ENCODE measurements at regions not wholly inside any gene's neighbourhood (a gene's known extent, or its start where the extent isn't known, plus 50 kb on each side); places are given as distances from the start of the nearest gene placed in this dataset.

DNA sequence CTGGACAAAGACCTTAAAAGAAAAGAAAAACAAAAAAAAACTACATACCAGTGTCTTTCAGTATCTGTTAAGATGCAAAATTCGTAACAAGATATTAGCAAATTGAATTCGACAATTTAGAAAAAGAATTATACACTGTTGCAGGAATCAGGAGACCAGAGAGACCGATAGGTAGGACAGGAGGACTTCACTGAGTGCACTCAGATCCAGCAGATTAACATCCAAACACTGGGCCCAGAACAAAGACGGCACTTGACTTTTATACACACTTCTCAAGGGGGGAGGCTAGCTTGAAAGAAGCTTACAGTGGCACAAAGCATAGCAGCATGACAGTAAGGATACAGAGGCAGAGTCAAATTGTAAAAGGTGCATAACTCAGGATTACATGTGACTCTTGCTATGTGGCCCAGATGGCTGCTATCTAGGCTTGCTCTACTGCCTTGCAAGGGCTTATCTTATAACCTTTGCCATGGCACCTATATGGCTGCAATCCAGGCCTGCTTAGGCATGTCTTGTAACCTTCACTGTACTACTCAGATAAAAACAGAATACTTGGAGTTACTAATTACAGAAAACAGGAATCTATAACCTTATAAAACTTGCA lies 507.3 kb upstream of the LRRTM4 start:
- Histone ChIP-seq H3K27ac (replicated peaks) (no peak overlapping the region), H3K27me3 (ENCODE audit: insufficient read depth, poor library complexity, severe bottlenecking) (no peaks in the 10 kb centered on the region), H3K4me3 (replicated peaks; ENCODE audit: insufficient read depth, low read length) (no peak overlapping the region)
- DNase-seq (ENCODE audit: low read depth in 1 of 2, low spot score in 1 of 2), result no peak
- TF ChIP-seq, protein P1, sequence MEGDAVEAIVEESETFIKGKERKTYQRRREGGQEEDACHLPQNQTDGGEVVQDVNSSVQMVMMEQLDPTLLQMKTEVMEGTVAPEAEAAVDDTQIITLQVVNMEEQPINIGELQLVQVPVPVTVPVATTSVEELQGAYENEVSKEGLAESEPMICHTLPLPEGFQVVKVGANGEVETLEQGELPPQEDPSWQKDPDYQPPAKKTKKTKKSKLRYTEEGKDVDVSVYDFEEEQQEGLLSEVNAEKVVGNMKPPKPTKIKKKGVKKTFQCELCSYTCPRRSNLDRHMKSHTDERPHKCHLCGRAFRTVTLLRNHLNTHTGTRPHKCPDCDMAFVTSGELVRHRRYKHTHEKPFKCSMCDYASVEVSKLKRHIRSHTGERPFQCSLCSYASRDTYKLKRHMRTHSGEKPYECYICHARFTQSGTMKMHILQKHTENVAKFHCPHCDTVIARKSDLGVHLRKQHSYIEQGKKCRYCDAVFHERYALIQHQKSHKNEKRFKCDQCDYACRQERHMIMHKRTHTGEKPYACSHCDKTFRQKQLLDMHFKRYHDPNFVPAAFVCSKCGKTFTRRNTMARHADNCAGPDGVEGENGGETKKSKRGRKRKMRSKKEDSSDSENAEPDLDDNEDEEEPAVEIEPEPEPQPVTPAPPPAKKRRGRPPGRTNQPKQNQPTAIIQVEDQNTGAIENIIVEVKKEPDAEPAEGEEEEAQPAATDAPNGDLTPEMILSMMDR (IDR thresholded peaks at IDR 0.05; ENCODE audit: insufficient read depth, low read length), result no peak
- TF ChIP-seq, protein P2, sequence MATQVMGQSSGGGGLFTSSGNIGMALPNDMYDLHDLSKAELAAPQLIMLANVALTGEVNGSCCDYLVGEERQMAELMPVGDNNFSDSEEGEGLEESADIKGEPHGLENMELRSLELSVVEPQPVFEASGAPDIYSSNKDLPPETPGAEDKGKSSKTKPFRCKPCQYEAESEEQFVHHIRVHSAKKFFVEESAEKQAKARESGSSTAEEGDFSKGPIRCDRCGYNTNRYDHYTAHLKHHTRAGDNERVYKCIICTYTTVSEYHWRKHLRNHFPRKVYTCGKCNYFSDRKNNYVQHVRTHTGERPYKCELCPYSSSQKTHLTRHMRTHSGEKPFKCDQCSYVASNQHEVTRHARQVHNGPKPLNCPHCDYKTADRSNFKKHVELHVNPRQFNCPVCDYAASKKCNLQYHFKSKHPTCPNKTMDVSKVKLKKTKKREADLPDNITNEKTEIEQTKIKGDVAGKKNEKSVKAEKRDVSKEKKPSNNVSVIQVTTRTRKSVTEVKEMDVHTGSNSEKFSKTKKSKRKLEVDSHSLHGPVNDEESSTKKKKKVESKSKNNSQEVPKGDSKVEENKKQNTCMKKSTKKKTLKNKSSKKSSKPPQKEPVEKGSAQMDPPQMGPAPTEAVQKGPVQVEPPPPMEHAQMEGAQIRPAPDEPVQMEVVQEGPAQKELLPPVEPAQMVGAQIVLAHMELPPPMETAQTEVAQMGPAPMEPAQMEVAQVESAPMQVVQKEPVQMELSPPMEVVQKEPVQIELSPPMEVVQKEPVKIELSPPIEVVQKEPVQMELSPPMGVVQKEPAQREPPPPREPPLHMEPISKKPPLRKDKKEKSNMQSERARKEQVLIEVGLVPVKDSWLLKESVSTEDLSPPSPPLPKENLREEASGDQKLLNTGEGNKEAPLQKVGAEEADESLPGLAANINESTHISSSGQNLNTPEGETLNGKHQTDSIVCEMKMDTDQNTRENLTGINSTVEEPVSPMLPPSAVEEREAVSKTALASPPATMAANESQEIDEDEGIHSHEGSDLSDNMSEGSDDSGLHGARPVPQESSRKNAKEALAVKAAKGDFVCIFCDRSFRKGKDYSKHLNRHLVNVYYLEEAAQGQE (IDR thresholded peaks at IDR 0.05; ENCODE audit: insufficient replicate concordance, low read depth), result no peak
- no peak for TF ChIP-seq GABPA (IDR thresholded peaks at IDR 0.05; ENCODE audit: low read depth)
- no peak for TF ChIP-seq SPI1 (IDR thresholded peaks at IDR 0.05; ENCODE audit: borderline replicate concordance, low read depth)
- TF ChIP-seq POLR2AphosphoS5 (IDR thresholded peaks at IDR 0.05; ENCODE audit: low read depth), result no peak

DNA sequence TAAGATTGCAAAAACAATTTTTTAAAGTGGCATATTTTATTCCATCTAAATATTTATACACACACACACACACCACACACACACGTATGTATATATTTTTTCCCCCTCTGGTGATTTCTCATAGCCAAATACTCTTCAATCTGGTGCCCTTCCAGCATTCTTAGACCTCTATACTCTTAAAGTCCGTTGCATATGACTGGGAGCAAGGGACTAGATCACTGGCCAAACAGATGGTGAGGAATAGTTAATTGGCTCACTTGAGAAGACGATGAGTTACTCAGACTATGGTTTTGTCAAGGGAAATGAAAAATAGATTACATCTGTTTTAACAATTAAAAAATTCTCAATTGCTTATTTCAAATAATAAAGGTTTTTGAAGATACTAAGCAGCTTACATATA lies 512.5 kb upstream of the LRRTM4 start:
- Histone ChIP-seq H3K4me3 (replicated peaks; ENCODE audit: insufficient read depth, low read length) (no peak overlapping the region), H3K27ac (replicated peaks) (no peak overlapping the region), H3K27me3 (ENCODE audit: insufficient read depth, poor library complexity, severe bottlenecking) (no peaks in the 10 kb centered on the region)
- TF ChIP-seq, protein P1 (IDR thresholded peaks at IDR 0.05; ENCODE audit: insufficient read depth, low read length), result no peak
- TF ChIP-seq POLR2AphosphoS5 (IDR thresholded peaks at IDR 0.05; ENCODE audit: low read depth), result no peak
- TF ChIP-seq, protein P2 (IDR thresholded peaks at IDR 0.05; ENCODE audit: insufficient replicate concordance, low read depth), result no peak
- DNase-seq (ENCODE audit: low read depth in 1 of 2, low spot score in 1 of 2), result no peak

DNA sequence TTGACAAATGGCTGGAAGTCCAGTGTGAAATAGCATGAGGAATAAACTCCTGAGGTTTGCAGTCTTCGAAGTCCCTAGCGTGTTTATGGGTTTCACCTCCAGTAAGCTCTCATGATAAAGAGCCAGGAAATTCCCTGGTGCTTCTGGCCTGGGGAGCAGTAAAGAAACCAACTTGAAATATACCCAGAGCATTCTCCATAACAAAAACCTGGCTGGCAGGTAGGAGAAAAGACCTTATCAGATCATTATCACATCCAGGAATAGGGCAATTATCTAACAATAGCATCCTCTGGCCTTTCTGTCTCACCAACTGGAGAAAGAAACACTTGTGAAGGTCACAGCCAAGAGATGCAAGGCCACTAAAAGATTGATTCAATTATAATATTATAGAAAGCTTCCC lies 513.6 kb upstream of the LRRTM4 start:
- Histone ChIP-seq H3K4me3 (replicated peaks; ENCODE audit: insufficient read depth, low read length) (no peak overlapping the region), H3K27me3 (ENCODE audit: insufficient read depth, poor library complexity, severe bottlenecking) (no peaks in the 10 kb centered on the region), H3K27ac (replicated peaks) (no peak overlapping the region)
- DNase-seq (ENCODE audit: low read depth in 1 of 2, low spot score in 1 of 2), result no peak
- TF ChIP-seq, protein P1 (IDR thresholded peaks at IDR 0.05; ENCODE audit: insufficient read depth, low read length), result no peak
- TF ChIP-seq, protein P2 (IDR thresholded peaks at IDR 0.05; ENCODE audit: insufficient replicate concordance, low read depth), result no peak
- TF ChIP-seq POLR2AphosphoS5 (IDR thresholded peaks at IDR 0.05; ENCODE audit: low read depth), result no peak
- TF ChIP-seq SPI1 (IDR thresholded peaks at IDR 0.05; ENCODE audit: borderline replicate concordance, low read depth), result no peak
- TF ChIP-seq GABPA (IDR thresholded peaks at IDR 0.05; ENCODE audit: low read depth), result no peak
